Activated T-cell treated with anti-CD3 and anti-CD28 coated beads, Interleukin-2, amount 50 U/mL, for 24 hours (primary cell): ENCODE measurements at regions not wholly inside any gene's neighbourhood (a gene's known extent, or its start where the extent isn't known, plus 50 kb on each side); places are given as distances from the start of the nearest gene placed in this dataset.
"Not testable (repeated sequence)": the region's sequence is repeated elsewhere in the genome, so short reads cannot be mapped to it uniquely, and the experiment has no call there.

Experiments
- DNase-seq: peaks from one replicate; pipeline ENCODE4 v3.0.0-alpha.2; 2020
- H3K27ac Mint-ChIP-seq: 2 replicates; pipeline ENCODE4 v1.8.0; 2020; ENCODE audit warnings: mild to moderate bottlenecking, mixed read lengths
- H3K27me3 Mint-ChIP-seq: 2 replicates; pipeline ENCODE4 v1.8.0; 2020; ENCODE audit warnings: mixed read lengths
- H3K36me3 Mint-ChIP-seq: 2 replicates; pipeline ENCODE4 v1.8.0; 2020; ENCODE audit warnings: low read depth, mixed read lengths
- H3K4me1 Mint-ChIP-seq: 2 replicates; pipeline ENCODE4 v1.8.0; 2020; ENCODE audit warnings: low read depth, mixed read lengths
- H3K4me3 Mint-ChIP-seq: 2 replicates; pipeline ENCODE4 v1.8.0; 2020; ENCODE audit warnings: mild to moderate bottlenecking, moderate library complexity, mixed read lengths
- H3K9me3 Mint-ChIP-seq: 2 replicates; pipeline ENCODE4 v1.8.0; 2020; ENCODE audit warnings: mixed read lengths

DNA sequence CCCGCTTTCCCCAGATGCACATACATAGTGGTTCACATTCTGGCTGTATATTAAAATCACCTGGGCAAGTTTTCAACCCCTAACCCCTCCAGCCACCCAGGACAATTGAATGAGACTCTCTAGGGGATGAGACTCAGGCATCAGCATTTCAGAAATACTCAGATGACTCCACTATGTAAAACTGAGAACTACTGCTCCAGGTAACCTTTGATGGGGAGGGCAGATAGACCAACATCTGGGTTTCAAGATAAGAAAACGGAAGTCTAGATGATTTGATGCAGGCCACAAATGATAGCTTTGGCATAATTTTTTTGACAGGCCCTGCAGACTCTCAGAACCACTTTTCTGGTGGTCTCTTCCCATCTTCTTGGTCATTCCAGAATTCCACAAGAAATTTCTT, 341.1 kb downstream of the EMP1 start:
- no peak overlapping the region for H3K4me3 Mint-ChIP-seq
- peaks cover 26% of the 10 kb centered on the region for H3K27me3 Mint-ChIP-seq
- H3K27ac Mint-ChIP-seq: no peak overlapping the region
- H3K36me3 Mint-ChIP-seq: no peaks in the 10 kb centered on the region
- no peaks in the 10 kb centered on the region for H3K9me3 Mint-ChIP-seq
- H3K4me1 Mint-ChIP-seq: peaks cover 3% of the 10 kb centered on the region
- DNase-seq: no peak

GRCh38 chr12:13536219-13536910, 339.8 kb downstream of the EMP1 start:
- DNase-seq: no peak

DNA sequence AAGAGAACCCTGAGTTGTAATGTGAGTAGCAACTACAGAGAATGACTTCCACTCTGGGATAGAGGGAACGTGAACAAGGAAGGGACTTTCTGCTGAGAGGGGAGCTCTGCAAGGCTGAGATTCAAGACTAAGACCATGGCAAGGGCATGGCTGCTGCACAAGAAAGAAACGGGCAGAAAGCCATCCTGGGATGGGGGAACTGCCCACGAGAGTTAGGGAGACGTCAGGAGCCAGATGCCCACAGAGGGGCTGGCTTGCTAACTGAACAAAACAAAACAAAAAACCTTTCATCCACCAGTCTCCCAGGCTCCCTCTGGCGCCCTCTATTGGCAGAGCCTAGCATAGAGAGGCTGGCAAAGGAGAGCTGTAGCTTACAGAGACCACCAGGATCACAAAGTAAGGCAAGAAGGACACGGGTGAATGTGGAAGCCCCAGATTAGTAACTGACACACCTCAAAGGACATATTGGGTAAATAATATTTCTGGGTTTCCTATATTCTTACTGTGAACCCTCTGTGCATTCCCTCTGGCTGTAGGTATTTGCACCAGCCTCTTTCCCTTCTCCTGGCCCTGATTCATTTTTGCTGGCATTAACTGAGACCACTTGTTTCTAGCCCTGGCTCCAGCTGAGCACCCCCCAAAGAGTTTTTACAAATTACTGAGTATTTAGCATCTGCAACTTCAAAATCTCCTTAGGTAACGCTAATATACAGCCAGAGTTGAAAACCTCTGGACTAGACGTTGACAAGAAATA, 338.3 kb downstream of the EMP1 start:
- H3K27ac Mint-ChIP-seq: no peak overlapping the region
- peaks cover 3% of the 10 kb centered on the region for H3K4me1 Mint-ChIP-seq
- peaks cover 17% of the 10 kb centered on the region for H3K27me3 Mint-ChIP-seq
- no peaks in the 10 kb centered on the region for H3K36me3 Mint-ChIP-seq
- peak; percentile 42 for DNase-seq
- no peak overlapping the region for H3K4me3 Mint-ChIP-seq
- H3K9me3 Mint-ChIP-seq: no peaks in the 10 kb centered on the region

More at GRCh38 chr12:13536219-13536910, 339.8 kb downstream of the EMP1 start:
- H3K36me3 Mint-ChIP-seq: no peaks in the 10 kb centered on the region
- H3K4me3 Mint-ChIP-seq: no peak overlapping the region
- H3K4me1 Mint-ChIP-seq: peaks cover 3% of the 10 kb centered on the region
- H3K27ac Mint-ChIP-seq: no peak overlapping the region
- H3K27me3 Mint-ChIP-seq: peaks cover 23% of the 10 kb centered on the region
- H3K9me3 Mint-ChIP-seq: no peaks in the 10 kb centered on the region

DNA sequence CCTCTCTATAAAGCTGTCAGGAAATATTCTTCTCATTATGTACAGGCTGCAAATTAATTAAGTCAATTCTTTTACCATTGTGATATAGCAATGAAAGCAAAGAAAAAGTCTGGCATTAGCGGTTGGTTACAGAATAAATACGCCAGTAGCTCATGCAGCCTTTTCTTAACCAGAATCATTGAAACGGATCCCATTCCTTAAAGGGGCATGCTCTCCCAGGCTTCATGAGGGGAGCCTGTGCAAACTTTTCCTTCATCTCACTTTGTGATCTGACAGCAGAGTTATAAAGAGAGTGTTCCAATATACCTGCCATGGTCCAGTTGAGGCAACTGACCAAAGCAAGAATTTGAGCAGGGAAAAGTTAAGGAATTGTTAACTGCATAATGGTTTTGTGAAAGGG, 337.7 kb downstream of the EMP1 start:
- no peaks in the 10 kb centered on the region for H3K36me3 Mint-ChIP-seq
- peaks cover 17% of the 10 kb centered on the region for H3K27me3 Mint-ChIP-seq
- H3K9me3 Mint-ChIP-seq: no peaks in the 10 kb centered on the region
- no peak overlapping the region for H3K4me3 Mint-ChIP-seq
- H3K4me1 Mint-ChIP-seq: peaks cover 3% of the 10 kb centered on the region
- no peak overlapping the region for H3K27ac Mint-ChIP-seq
- no peak for DNase-seq

GRCh38 chr12:13530966-13531365, 334.4 kb downstream of the EMP1 start:
- H3K27me3 Mint-ChIP-seq: peaks cover 15% of the 10 kb centered on the region
- no peak overlapping the region for H3K4me3 Mint-ChIP-seq
- no peaks in the 10 kb centered on the region for H3K4me1 Mint-ChIP-seq

DNA sequence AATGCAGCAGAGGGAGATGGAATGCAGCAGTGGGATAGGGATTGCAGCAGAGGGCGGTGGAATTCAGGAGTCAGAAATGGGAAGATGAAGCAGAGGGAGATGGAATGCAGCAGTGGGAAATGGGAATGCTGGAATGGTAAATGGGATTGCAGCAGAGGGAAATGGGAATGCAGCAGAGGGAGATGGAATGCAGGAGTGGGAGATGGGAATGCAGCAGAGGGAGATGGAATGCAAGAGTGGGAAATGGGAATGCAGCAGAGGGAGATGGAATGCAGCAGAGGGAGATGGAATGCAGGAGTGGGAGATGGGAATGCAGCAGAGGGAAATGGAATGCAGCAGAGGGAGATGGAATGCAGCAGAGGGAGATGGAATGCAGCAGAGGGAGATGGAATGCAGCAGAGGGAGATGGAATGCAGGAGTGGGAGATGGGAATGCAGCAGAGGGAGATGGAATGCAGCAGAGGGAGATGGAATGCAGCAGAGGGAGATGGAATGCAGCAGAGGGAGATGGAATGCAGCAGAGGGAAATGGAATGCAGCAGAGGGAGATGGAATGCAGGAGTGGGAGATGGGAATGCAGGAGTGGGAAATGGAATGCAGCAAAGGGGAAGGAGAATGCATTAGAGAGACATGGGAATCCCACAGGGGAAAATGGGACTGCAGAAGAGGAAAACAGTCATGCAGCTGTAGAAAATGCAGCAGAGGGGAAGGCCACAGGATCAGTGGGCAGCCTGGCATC, 329.8 kb downstream of the EMP1 start:
- not testable (repeated sequence) for H3K27ac Mint-ChIP-seq, H3K36me3 Mint-ChIP-seq, H3K9me3 Mint-ChIP-seq, DNase-seq, H3K27me3 Mint-ChIP-seq, H3K4me1 Mint-ChIP-seq, H3K4me3 Mint-ChIP-seq

More at GRCh38 chr12:13530966-13531365, 334.4 kb downstream of the EMP1 start:
- Mint-ChIP-seq H3K9me3 (no peaks in the 10 kb centered on the region), H3K36me3 (no peaks in the 10 kb centered on the region), H3K27ac (no peak overlapping the region)
- no peak for DNase-seq

DNA sequence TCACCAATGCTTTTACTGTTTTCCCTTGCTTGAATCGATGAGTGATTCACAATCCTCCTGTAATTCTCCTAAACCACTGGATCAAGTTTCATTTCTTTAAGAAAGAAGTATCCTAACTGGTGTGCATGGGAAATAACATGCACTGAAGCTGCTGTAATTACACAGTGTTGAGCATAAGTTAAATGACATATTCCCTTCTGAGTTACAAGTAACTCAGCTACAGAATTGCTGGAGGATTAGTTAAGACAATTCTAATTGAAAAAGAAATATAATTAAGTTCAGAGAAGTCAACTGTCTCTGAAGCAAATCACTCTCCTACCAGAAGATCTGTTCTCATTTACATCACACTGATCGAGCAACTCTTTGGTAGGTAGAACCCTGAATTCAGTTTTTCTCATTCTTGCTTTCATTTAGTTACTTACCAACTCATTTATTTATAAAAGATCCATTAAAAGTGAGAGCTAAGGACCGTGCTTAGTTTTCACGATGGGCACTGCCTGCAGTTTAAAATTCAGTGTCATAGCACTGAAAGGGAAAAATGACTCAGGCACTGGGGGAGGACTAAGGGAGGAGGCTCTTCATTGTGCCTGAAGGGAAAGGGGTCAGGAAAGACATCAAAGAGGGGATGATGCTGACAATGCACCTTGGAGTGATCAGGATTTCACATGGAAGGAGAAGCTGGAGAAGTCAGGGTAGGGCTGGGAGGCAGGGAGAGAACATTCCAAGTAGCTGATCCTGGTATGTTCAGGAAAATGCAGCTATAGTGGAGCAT, 327.2 kb downstream of the EMP1 start:
- Mint-ChIP-seq H3K4me3 (no peak overlapping the region), H3K9me3 (peaks cover 9% of the 10 kb centered on the region)

DNA sequence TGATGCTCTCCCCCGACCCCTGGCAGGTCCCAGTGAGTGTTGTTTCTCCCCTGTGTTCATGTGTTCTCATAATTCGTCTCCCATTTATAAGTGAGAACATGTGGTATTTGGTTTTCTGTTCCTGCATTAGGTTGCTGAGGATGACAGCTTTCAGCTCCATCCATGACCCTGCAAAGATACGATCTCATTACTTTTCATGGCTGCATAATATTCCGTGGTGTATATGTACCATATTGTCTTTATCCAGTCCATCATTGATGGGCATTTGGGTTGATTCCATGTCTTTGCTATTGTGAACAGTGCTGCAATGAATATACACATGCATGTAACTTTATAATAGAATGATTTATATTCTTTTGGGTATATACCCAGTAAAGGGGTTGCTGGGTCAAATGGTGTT, 321.5 kb downstream of the EMP1 start:
- H3K36me3 Mint-ChIP-seq, H3K27ac Mint-ChIP-seq, DNase-seq, H3K4me3 Mint-ChIP-seq, H3K4me1 Mint-ChIP-seq: not testable (repeated sequence)
- Mint-ChIP-seq H3K27me3 (peaks cover 18% of the 10 kb centered on the region), H3K9me3 (peaks cover 19% of the 10 kb centered on the region)

More for the DNA sequence above, 327.2 kb downstream of the EMP1 start:
- DNase-seq: no peak
- Mint-ChIP-seq H3K27me3 (peaks cover 18% of the 10 kb centered on the region), H3K27ac (no peak overlapping the region), H3K36me3 (no peaks in the 10 kb centered on the region), H3K4me1 (no peaks in the 10 kb centered on the region)

DNA sequence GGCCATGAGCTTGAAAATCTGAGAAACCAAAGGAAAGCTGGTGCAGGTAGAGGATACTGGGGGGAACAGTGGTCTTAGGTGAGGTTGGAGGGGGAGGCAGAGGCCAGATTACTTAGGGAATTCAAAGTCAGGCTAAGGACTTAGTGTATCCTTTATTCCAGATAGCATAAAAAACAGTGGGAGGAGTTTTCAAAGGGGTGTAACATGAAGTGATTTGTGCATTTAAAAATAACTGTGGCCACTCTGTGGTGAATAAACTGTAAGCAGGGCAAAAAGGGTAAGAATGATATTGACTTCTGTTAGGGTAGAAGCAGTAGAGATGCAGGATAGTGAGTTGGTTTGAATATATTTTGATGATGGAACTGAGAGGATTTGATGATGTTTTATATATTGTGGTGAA, 313.2 kb downstream of the EMP1 start:
- H3K4me3 Mint-ChIP-seq: no peak overlapping the region
- peaks cover 10% of the 10 kb centered on the region for H3K9me3 Mint-ChIP-seq
- H3K27ac Mint-ChIP-seq: no peak overlapping the region
- no peaks in the 10 kb centered on the region for H3K36me3 Mint-ChIP-seq
- H3K27me3 Mint-ChIP-seq: no peaks in the 10 kb centered on the region
- H3K4me1 Mint-ChIP-seq: no peaks in the 10 kb centered on the region
- no peak for DNase-seq

GRCh38 chr12:13505636-13506035, 309.1 kb downstream of the EMP1 start:
- no peaks in the 10 kb centered on the region for H3K27me3 Mint-ChIP-seq
- no peak overlapping the region for H3K27ac Mint-ChIP-seq
- no peak for DNase-seq
- H3K4me1 Mint-ChIP-seq: no peaks in the 10 kb centered on the region
- no peaks in the 10 kb centered on the region for H3K9me3 Mint-ChIP-seq
- no peaks in the 10 kb centered on the region for H3K36me3 Mint-ChIP-seq
- H3K4me3 Mint-ChIP-seq: no peak overlapping the region

DNA sequence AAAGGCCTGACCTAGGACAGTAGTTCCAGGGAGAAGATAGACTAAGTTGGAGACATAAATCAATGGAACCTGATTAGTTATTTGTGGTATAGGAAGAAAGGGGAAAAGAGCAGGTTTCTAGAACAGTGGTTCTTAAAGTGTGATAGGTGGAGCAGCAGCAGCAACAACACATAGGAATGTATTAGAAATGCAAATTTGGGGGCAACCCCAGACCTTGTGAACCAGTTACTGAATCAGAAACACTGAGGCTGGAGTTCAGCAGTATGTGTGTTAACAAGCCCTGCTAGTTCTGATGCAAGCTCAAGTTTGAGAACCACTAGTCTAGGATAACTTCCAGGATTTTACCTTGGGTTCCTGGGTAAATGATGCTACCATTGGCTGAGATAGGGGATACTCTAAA, 308.7 kb downstream of the EMP1 start:
- Mint-ChIP-seq H3K27ac (no peak overlapping the region), H3K9me3 (no peaks in the 10 kb centered on the region), H3K27me3 (no peaks in the 10 kb centered on the region), H3K4me3 (no peak overlapping the region), H3K36me3 (no peaks in the 10 kb centered on the region), H3K4me1 (no peaks in the 10 kb centered on the region)
- no peak for DNase-seq

- no peak for DNase-seq
- no peaks in the 10 kb centered on the region for H3K4me1 Mint-ChIP-seq
- no peak overlapping the region for H3K4me3 Mint-ChIP-seq
- no peaks in the 10 kb centered on the region for H3K9me3 Mint-ChIP-seq
- no peaks in the 10 kb centered on the region for H3K27me3 Mint-ChIP-seq
- no peaks in the 10 kb centered on the region for H3K36me3 Mint-ChIP-seq
- no peak overlapping the region for H3K27ac Mint-ChIP-seq
Observed at GRCh38 chr12:13504736-13505135, 308.2 kb downstream of the EMP1 start.

DNA sequence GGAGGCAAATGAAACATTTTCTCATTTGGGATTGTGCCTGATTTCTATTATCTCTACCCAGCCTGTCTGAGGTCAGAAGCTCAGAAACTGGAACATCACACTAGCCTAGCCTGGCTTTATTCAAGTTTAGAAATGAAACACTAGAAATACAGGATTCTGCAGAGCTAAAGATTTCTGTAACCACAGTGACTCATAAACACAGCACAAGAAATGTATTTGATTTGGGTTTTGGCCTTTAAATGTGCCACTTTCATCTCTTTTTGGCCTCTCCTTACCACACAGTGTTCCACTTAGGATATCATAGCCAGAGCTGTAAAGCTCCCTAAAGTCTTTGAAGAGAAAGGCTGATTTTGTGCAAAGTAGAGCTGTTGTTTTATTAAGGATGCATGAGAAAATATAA, 307.5 kb downstream of the EMP1 start:
- DNase-seq: no peak
- H3K27me3 Mint-ChIP-seq: no peaks in the 10 kb centered on the region
- H3K9me3 Mint-ChIP-seq: no peaks in the 10 kb centered on the region

GRCh38 chr12:13503094-13503835, 306.7 kb downstream of the EMP1 start:
- H3K27ac Mint-ChIP-seq: no peak overlapping the region
- H3K4me3 Mint-ChIP-seq: no peak overlapping the region
- no peak for DNase-seq
- no peaks in the 10 kb centered on the region for H3K4me1 Mint-ChIP-seq
- no peaks in the 10 kb centered on the region for H3K9me3 Mint-ChIP-seq
- peaks cover 3% of the 10 kb centered on the region for H3K27me3 Mint-ChIP-seq
- no peaks in the 10 kb centered on the region for H3K36me3 Mint-ChIP-seq

More for the DNA sequence above, 307.5 kb downstream of the EMP1 start:
- Mint-ChIP-seq H3K27ac (no peak overlapping the region), H3K4me1 (no peaks in the 10 kb centered on the region), H3K4me3 (no peak overlapping the region), H3K36me3 (no peaks in the 10 kb centered on the region)
